Suprapubic skin (tissue), 4 donors: ENCODE measurements at regions not wholly inside any gene's neighbourhood (a gene's known extent, or its start where the extent isn't known, plus 50 kb on each side); places are given as distances from the start of the nearest gene placed in this dataset.

Source experiments
- DNase-seq, 2 donors: peaks; one replicate each; pipeline ENCODE4 v3.0.0-alpha.2; 2019; ENCODE audit warnings: low spot score in 2 of 2
- H3K27ac ChIP-seq: fragments of 200-600 bp; sonication (generic); one replicate; pipeline ENCODE4 v1.5.1; 2019
- H3K27me3 ChIP-seq: fragments of 200-600 bp; sonication (generic); one replicate; pipeline ENCODE4 v1.5.1; 2019
- H3K36me3 ChIP-seq: fragments of 200-600 bp; sonication (generic); one replicate; pipeline ENCODE4 v1.5.1; 2019
- H3K4me1 ChIP-seq: fragments of 200-600 bp; sonication (generic); one replicate; pipeline ENCODE4 v1.5.1; 2019
- H3K4me3 ChIP-seq: fragments of 200-600 bp; sonication (generic); one replicate; pipeline ENCODE4 v1.5.1; 2019; ENCODE audit warnings: mild to moderate bottlenecking
- H3K9me3 ChIP-seq: fragments of 200-600 bp; sonication (generic); one replicate; pipeline ENCODE4 v1.5.1; 2019
- EP300 ChIP-seq: sonication (generic); formaldehyde crosslinking; IDR thresholded peaks from one replicate; pipeline ENCODE4 v1.6.1; 2017; ENCODE audit warnings: antibody characterized with exemption
- POLR2A ChIP-seq, 2 donors: fragments of 450-650 bp; IDR thresholded peaks; one replicate each; pipeline ENCODE4 v1.6.1; 2017; ENCODE audit warnings: antibody characterized with exemption in 2 of 2, mild to moderate bottlenecking in 2 of 2, moderate library complexity in 2 of 2
- POLR2AphosphoS5 ChIP-seq, 3 donors: sonication (generic); formaldehyde crosslinking; IDR thresholded peaks; one replicate each; pipeline ENCODE4 v1.6.1; 2017; ENCODE audit warnings: antibody characterized with exemption in 3 of 3
- WGBS: methylation state at CpG from one replicate; pipeline ENCODE4 v1.1.5; 2018; 5-methylcytosine and 5-hydroxymethylcytosine counted together
- TF ChIP-seq, protein P1 (sequence below), 2 donors: fragments of 200-600 bp in 1 of 2; fragments of 450-650 bp in 1 of 2; sonication (generic) in 1 of 2; IDR thresholded peaks; one replicate each; pipeline ENCODE4 v1.5.1; 2016 to 2019; ENCODE audit warnings: antibody characterized with exemption in 2 of 2, mild to moderate bottlenecking in 1 of 2, moderate library complexity in 1 of 2

DNA sequence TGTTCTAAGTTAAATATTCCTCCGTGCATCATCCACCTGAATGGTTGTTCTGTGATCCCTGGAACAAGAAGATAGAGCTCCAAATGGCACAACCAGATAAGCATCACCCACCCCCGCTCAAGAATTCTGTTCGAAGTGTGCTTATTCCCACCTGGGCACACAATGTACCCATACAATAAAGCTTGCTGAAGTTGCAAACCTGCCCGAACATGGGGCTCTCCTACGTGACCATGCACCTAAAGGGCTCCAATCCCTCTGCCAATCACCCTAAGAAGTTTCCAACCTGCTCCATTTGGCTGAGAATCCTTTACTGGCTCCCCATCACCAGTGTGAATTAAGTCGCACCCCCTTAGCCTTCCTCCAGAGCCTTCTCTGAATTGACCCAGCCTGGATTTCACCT lies 1157.4 kb downstream of the TBC1D22A start:
- no peak for DNase-seq
- Histone ChIP-seq H3K27me3 (no peaks in the 10 kb centered on the region), H3K27ac (no peak overlapping the region), H3K9me3 (peaks cover 10% of the 10 kb centered on the region), H3K4me3 (no peak overlapping the region), H3K4me1 (no peaks in the 10 kb centered on the region), H3K36me3 (no peaks in the 10 kb centered on the region)
- 100% methylated on average over 2 of the region's 6 CpGs for WGBS
- TF ChIP-seq POLR2AphosphoS5 (IDR thresholded peaks at IDR 0.05), result no peak
- TF ChIP-seq, protein P1, sequence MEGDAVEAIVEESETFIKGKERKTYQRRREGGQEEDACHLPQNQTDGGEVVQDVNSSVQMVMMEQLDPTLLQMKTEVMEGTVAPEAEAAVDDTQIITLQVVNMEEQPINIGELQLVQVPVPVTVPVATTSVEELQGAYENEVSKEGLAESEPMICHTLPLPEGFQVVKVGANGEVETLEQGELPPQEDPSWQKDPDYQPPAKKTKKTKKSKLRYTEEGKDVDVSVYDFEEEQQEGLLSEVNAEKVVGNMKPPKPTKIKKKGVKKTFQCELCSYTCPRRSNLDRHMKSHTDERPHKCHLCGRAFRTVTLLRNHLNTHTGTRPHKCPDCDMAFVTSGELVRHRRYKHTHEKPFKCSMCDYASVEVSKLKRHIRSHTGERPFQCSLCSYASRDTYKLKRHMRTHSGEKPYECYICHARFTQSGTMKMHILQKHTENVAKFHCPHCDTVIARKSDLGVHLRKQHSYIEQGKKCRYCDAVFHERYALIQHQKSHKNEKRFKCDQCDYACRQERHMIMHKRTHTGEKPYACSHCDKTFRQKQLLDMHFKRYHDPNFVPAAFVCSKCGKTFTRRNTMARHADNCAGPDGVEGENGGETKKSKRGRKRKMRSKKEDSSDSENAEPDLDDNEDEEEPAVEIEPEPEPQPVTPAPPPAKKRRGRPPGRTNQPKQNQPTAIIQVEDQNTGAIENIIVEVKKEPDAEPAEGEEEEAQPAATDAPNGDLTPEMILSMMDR (IDR thresholded peaks at IDR 0.05), result no peak
- TF ChIP-seq EP300, result no peak
- TF ChIP-seq POLR2A (IDR thresholded peaks at IDR 0.05), result no peak

DNA sequence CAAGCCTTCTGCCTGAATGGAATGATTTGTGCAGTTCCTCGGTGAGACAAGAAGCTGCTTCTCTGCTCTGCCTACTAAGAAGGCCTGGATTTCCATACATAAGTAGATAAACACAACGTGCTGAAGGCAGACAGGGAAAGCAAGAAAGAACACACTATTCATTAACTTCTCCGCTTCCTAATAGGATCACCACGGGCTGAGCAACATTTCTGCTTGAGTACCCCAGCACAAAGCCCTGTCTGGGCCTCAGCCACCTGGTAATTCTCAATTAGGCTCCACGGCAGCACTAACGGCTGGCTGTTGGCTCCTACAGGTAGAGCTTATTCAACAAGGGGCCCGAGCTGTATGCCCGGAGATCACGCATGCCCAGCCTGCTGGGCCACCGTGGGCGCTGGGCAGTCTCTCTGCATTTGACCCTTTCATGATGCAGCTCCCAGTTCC lies 1156.6 kb downstream of the TBC1D22A start:
- no peak overlapping the region for H3K4me3 ChIP-seq
- DNase-seq, result no peak

DNA sequence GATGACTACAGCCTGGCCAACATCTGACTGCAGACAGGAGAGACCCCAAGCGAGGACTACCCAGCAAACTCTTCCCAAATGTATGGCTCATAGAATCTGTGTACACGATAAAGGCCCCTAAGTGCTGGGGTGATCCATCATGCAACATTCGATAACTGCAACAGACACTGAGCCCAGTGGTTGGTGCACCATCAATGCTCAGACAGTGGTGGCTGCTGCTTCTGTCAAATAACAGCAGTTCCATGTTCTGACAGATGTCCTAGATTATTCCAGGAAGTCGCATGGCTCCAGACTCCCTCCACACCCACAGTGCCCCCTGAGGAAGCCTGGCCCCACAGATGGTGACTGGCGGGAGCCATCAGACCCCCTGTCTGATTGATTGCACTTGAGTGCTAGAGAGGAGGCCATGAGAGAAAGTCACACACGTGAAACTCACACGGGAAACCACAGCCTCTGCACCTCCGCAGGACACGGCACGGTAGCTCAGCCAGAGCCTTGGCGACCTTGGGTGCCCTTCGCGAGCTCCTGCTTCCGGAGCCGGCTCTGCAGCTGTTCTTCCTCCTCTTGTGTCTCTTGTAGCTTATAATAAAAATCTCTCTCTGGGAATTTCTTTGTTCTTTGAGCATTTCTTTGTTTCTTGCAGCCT lies 1155.9 kb downstream of the TBC1D22A start:
- Histone ChIP-seq H3K27ac (no peak overlapping the region), H3K9me3 (peaks cover 4% of the 10 kb centered on the region), H3K27me3 (no peaks in the 10 kb centered on the region), H3K4me1 (no peaks in the 10 kb centered on the region), H3K4me3 (no peak overlapping the region), H3K36me3 (no peaks in the 10 kb centered on the region)
- no peak for DNase-seq
- 46% methylated on average over 11 of the region's 15 CpGs for WGBS
- TF ChIP-seq EP300 (no peak), POLR2A (IDR thresholded peaks at IDR 0.05) (no peak), POLR2AphosphoS5 (IDR thresholded peaks at IDR 0.05) (no peak)
- TF ChIP-seq, protein P1 (IDR thresholded peaks at IDR 0.05), result no peak

More for the DNA sequence above, 1156.6 kb downstream of the TBC1D22A start:
- Histone ChIP-seq H3K9me3 (peaks cover 5% of the 10 kb centered on the region), H3K27ac (no peak overlapping the region), H3K36me3 (no peaks in the 10 kb centered on the region), H3K27me3 (no peaks in the 10 kb centered on the region), H3K4me1 (no peaks in the 10 kb centered on the region)
- TF ChIP-seq, protein P1 (IDR thresholded peaks at IDR 0.05), result no peak
- TF ChIP-seq POLR2AphosphoS5 (IDR thresholded peaks at IDR 0.05) (no peak), POLR2A (IDR thresholded peaks at IDR 0.05) (no peak), EP300 (no peak)
- WGBS, result 85% methylated on average over 8 of the region's 11 CpGs

DNA sequence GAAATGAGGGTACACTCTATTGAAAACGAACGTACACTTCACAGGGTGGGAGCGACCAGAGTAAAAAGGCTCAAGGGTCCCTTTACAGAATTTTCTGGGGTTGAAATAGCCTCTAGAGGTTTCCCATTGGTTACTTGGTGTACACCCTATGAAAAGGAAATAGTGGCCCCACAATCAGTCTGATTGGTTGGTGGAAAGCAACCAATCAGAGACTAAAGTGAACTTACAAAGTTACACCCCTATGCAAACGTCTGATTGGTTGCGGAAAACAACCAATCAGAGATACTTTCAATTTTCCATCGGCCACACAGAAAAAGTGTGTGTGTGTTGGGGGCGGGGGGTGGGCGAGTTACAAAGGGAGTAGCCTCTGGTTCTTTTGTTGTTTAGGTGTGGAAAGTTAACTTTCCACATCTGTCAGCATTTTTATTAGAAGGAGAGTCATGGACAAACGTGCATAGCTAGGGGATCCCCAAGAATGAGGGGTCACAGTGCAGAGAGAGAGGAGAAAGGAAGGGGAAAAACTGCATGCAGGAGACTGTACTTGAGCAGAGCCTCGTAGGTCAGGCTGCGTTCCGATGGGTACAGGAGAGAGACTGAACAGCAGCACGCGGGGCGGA lies 1152.1 kb downstream of the TBC1D22A start:
- Histone ChIP-seq H3K27me3 (no peaks in the 10 kb centered on the region), H3K27ac (no peak overlapping the region), H3K4me3 (no peak overlapping the region), H3K36me3 (no peaks in the 10 kb centered on the region), H3K4me1 (no peaks in the 10 kb centered on the region), H3K9me3 (peaks cover 4% of the 10 kb centered on the region)
- no peak for DNase-seq
- TF ChIP-seq, protein P1 (IDR thresholded peaks at IDR 0.05), result no peak
- no peak for TF ChIP-seq POLR2AphosphoS5 (IDR thresholded peaks at IDR 0.05)
- TF ChIP-seq EP300, result no peak
- no peak for TF ChIP-seq POLR2A (IDR thresholded peaks at IDR 0.05)
- WGBS, result 78% methylated on average over 15 of the region's 15 CpGs

DNA sequence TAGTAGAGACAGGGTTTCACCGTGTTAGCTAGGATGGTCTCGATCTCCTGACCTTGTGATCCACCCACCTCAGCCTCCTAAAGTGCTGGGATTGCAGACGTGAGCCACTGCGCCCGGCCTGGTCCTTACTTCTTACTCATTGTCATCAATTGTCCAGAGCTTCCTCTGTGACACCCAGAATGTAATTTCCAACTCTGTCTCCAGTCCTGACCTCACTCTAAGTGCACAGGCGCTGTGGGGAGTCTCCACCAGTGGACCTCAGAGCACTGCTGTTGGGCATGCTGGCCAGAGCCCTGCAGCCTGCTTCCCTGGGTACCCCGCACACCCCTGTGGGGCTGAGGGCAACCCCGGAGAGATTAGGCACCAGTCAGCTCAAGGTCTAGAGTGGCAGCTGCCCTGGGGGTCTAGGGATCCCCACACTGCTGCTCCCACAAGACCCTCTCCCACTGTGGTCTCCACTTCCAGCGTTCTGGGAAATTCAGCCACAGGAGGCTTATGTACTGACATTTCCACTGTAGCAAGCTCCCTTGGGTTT lies 1140.3 kb downstream of the TBC1D22A start:
- DNase-seq, result no peak
- no peaks in the 10 kb centered on the region for H3K27me3 ChIP-seq
- no peaks in the 10 kb centered on the region for H3K4me1 ChIP-seq
- H3K36me3 ChIP-seq, result no peaks in the 10 kb centered on the region
- no peak overlapping the region for H3K27ac ChIP-seq
- no peaks in the 10 kb centered on the region for H3K9me3 ChIP-seq
- 82% methylated on average over 9 of the region's 9 CpGs for WGBS
- H3K4me3 ChIP-seq, result no peak overlapping the region
- no peak for TF ChIP-seq POLR2AphosphoS5 (IDR thresholded peaks at IDR 0.05)
